ENCODE measurements at regions not wholly inside any gene's neighbourhood (a gene's known extent, or its start where the extent isn't known, plus 50 kb on each side); places are given as distances from the start of the nearest gene placed in this dataset.
"Not testable (repeated sequence)": the region's sequence is repeated elsewhere in the genome, so short reads cannot be mapped to it uniquely, and the experiment has no call there.

DNA sequence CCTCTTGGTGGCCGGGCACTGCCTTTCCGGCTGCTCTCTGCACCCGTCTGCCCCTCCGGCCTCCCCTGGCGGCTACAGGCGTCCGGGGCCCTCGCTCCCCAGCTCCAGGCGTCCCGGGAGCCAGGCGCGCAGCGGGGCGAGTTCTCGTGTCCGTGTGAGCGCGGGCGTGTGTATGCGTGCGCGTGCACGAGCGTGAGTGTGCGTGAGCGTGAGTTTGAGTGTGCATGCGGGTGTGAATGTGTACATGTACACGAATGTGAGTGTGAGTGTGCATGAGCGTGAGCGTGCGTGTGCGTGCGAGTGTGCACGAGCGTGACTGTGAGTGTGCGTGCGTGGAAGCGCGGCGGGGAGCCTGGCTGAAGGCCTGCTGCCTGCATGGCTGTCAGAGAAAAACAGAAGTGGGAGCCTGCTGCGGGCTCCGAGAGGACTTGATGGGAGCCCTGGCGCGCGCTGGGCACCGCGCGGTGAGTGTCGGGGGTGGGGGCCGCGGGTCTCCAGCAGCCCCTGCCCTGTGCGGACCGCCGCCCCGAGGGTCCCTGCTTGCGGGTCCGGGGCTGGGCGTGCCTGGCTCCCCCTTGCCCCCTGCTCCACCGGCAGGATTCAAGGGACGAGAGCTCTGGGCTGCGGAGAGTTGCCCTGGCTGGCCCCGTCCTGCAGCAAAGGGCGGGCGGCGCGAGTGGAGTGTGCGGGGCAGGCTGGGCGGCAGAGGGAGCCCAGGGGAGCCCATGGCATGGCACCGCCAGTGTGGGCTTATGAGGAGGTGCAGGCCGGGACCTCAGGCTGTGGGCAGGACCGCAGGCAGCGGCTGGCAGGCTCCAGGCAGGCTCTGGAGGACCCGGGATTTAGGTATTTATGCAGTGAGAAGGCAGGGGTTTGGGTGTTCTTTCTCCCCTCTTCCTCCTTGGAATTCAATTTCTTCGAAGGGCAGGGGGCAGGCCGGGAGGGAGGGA, 75.8 kb upstream of the EN2 start:
- in situ Hi-C loops (cut with MboI; ENCODE audit: low sequenced_read_pairs, unreplicated experiment), result no loop called here
- TF ChIP-seq, protein P1, sequence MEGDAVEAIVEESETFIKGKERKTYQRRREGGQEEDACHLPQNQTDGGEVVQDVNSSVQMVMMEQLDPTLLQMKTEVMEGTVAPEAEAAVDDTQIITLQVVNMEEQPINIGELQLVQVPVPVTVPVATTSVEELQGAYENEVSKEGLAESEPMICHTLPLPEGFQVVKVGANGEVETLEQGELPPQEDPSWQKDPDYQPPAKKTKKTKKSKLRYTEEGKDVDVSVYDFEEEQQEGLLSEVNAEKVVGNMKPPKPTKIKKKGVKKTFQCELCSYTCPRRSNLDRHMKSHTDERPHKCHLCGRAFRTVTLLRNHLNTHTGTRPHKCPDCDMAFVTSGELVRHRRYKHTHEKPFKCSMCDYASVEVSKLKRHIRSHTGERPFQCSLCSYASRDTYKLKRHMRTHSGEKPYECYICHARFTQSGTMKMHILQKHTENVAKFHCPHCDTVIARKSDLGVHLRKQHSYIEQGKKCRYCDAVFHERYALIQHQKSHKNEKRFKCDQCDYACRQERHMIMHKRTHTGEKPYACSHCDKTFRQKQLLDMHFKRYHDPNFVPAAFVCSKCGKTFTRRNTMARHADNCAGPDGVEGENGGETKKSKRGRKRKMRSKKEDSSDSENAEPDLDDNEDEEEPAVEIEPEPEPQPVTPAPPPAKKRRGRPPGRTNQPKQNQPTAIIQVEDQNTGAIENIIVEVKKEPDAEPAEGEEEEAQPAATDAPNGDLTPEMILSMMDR (IDR thresholded peaks at IDR 0.05; ENCODE audit: borderline replicate concordance, control extremely low read depth, extremely low read depth, insufficient read depth, missing control alignments), result no peak
- no peak for DNase-seq (ENCODE audit: low spot score)

DNA sequence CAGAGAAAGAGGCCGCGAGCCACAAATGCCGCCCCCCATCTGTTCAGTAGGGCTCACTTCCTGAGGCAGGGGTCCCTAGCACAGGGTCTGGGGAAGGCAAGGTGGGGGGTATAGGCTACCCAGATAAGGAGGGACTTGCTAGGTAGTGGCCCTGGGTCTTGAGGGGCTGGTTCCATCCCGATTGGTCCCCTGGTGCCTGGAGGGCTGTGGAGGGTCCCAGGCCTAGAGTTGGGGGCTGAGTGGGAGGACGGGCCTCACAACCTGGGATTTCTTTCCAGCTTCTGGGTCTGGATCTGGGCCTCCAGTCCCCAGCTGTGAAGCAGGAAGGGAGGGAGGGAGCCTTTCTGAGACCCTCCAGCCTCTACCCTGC, 75.1 kb upstream of the EN2 start:
- in situ Hi-C loops (cut with MboI; ENCODE audit: low sequenced_read_pairs, unreplicated experiment), result no loop called here
- TF ChIP-seq, protein P1 (IDR thresholded peaks at IDR 0.05; ENCODE audit: borderline replicate concordance, control extremely low read depth, extremely low read depth, insufficient read depth, missing control alignments), result no peak
- no peak for DNase-seq (ENCODE audit: low spot score)

GRCh38 chr7:155383756-155384491, 74.0 kb upstream of the EN2 start:
- DNase-seq (ENCODE audit: low spot score), result no peak
- in situ Hi-C loops (cut with MboI; ENCODE audit: low sequenced_read_pairs, unreplicated experiment), result no loop called here
- TF ChIP-seq, protein P1 (IDR thresholded peaks at IDR 0.05; ENCODE audit: borderline replicate concordance, control extremely low read depth, extremely low read depth, insufficient read depth, missing control alignments), result no peak

- TF ChIP-seq, protein P1 (IDR thresholded peaks at IDR 0.05; ENCODE audit: borderline replicate concordance, control extremely low read depth, extremely low read depth, insufficient read depth, missing control alignments), result no peak
- no peak for DNase-seq (ENCODE audit: low spot score)
- in situ Hi-C loops (cut with MboI; ENCODE audit: low sequenced_read_pairs, unreplicated experiment), result no loop called here
Measured at GRCh38 chr7:155384751-155385150, 73.2 kb upstream of the EN2 start.

GRCh38 chr7:155385182-155385581, 72.7 kb upstream of the EN2 start:
- DNase-seq (ENCODE audit: low spot score); in situ Hi-C loops (cut with MboI; ENCODE audit: low sequenced_read_pairs, unreplicated experiment): not testable (repeated sequence)

- in situ Hi-C loops (cut with MboI; ENCODE audit: low sequenced_read_pairs, unreplicated experiment), result no loop called here
- TF ChIP-seq, protein P1 (IDR thresholded peaks at IDR 0.05; ENCODE audit: borderline replicate concordance, control extremely low read depth, extremely low read depth, insufficient read depth, missing control alignments), result no peak
- DNase-seq (ENCODE audit: low spot score), result no peak
Measured at GRCh38 chr7:155386608-155387007, 71.3 kb upstream of the EN2 start.
